ENCODE measurements at regions not wholly inside any gene's neighbourhood (a gene's known extent, or its start where the extent isn't known, plus 50 kb on each side); places are given as distances from the start of the nearest gene placed in this dataset.
"Not testable (repeated sequence)": the region's sequence is repeated elsewhere in the genome, so short reads cannot be mapped to it uniquely, and the experiment has no call there.

- DNase-seq (ENCODE audit: extremely low read depth in 1 of 11, low read depth in 9 of 11, low spot score in 4 of 11) = no peak
Measured at GRCh38 chr10:114728325-114728724, 70.2 kb upstream of the ABLIM1 start.

- DNase-seq (ENCODE audit: extremely low read depth in 1 of 11, low read depth in 9 of 11, low spot score in 4 of 11) = no peak
Measured at GRCh38 chr10:114729103-114729659, 71.1 kb upstream of the ABLIM1 start.

- DNase-seq (ENCODE audit: extremely low read depth in 1 of 11, low read depth in 9 of 11, low spot score in 4 of 11) = no peak
Measured at GRCh38 chr10:114730291-114730690, 72.2 kb upstream of the ABLIM1 start.

- no peak for DNase-seq (ENCODE audit: extremely low read depth in 1 of 11, low read depth in 9 of 11, low spot score in 4 of 11)
Measured at GRCh38 chr10:114732931-114733330, 74.9 kb upstream of the ABLIM1 start.

- DNase-seq (ENCODE audit: extremely low read depth in 1 of 11, low read depth in 9 of 11, low spot score in 4 of 11) = no peak
Measured at GRCh38 chr10:114735946-114736345, 77.9 kb upstream of the ABLIM1 start.

- no peak for DNase-seq (ENCODE audit: extremely low read depth in 1 of 11, low read depth in 9 of 11, low spot score in 4 of 11)
Measured at GRCh38 chr10:114743521-114744231, 77.9 kb upstream of the FHIP2A start.

- DNase-seq (ENCODE audit: extremely low read depth in 1 of 11, low read depth in 9 of 11, low spot score in 4 of 11) = no peak
Measured at GRCh38 chr10:114746531-114746930, 75.0 kb upstream of the FHIP2A start.

GRCh38 chr10:114748241-114748640 lies 73.3 kb upstream of the FHIP2A start:
- DNase-seq (ENCODE audit: extremely low read depth in 1 of 11, low read depth in 9 of 11, low spot score in 4 of 11) = no peak

- DNase-seq (ENCODE audit: extremely low read depth in 1 of 11, low read depth in 9 of 11, low spot score in 4 of 11) = no peak
Measured at GRCh38 chr10:114749014-114749413, 72.6 kb upstream of the FHIP2A start.

GRCh38 chr10:114749510-114749909 lies 72.1 kb upstream of the FHIP2A start:
- DNase-seq (ENCODE audit: extremely low read depth in 1 of 11, low read depth in 9 of 11, low spot score in 4 of 11) = no peak

GRCh38 chr10:114751856-114752255 lies 69.7 kb upstream of the FHIP2A start:
- DNase-seq (ENCODE audit: extremely low read depth in 1 of 11, low read depth in 9 of 11, low spot score in 4 of 11) = no peak

GRCh38 chr10:114752570-114752969 lies 69.0 kb upstream of the FHIP2A start:
- not testable (repeated sequence) for DNase-seq (ENCODE audit: extremely low read depth in 1 of 11, low read depth in 9 of 11, low spot score in 4 of 11)

- no peak for DNase-seq (ENCODE audit: extremely low read depth in 1 of 11, low read depth in 9 of 11, low spot score in 4 of 11)
Measured at GRCh38 chr10:114753126-114753525, 68.5 kb upstream of the FHIP2A start.

GRCh38 chr10:114754445-114755320 lies 66.9 kb upstream of the FHIP2A start:
- peak in 4 of 11 donors; percentile 13 to 52 (median 37) for DNase-seq (ENCODE audit: extremely low read depth in 1 of 11, low read depth in 9 of 11, low spot score in 4 of 11)

GRCh38 chr10:114755537-114755936 lies 66.0 kb upstream of the FHIP2A start:
- no peak for DNase-seq (ENCODE audit: extremely low read depth in 1 of 11, low read depth in 9 of 11, low spot score in 4 of 11)

- no peak for DNase-seq (ENCODE audit: extremely low read depth in 1 of 11, low read depth in 9 of 11, low spot score in 4 of 11)
Measured at GRCh38 chr10:114758331-114758730, 63.2 kb upstream of the FHIP2A start.

- no peak for DNase-seq (ENCODE audit: extremely low read depth in 1 of 11, low read depth in 9 of 11, low spot score in 4 of 11)
Measured at GRCh38 chr10:114761205-114762193, 60.1 kb upstream of the FHIP2A start.

- DNase-seq (ENCODE audit: extremely low read depth in 1 of 11, low read depth in 9 of 11, low spot score in 4 of 11) = no peak
Measured at GRCh38 chr10:114762811-114763210, 58.8 kb upstream of the FHIP2A start.

GRCh38 chr10:114764656-114765055 lies 56.9 kb upstream of the FHIP2A start:
- DNase-seq (ENCODE audit: extremely low read depth in 1 of 11, low read depth in 9 of 11, low spot score in 4 of 11) = no peak

All from renal cortex interstitium (tissue), 11 donors.